Keratinocyte (primary cell): ENCODE measurements at regions not wholly inside any gene's neighbourhood (a gene's known extent, or its start where the extent isn't known, plus 50 kb on each side); places are given as distances from the start of the nearest gene placed in this dataset.
"Not testable (repeated sequence)": the region's sequence is repeated elsewhere in the genome, so short reads cannot be mapped to it uniquely, and the experiment has no call there.

Experiments used
- DNase-seq: peaks from one replicate; pipeline ENCODE4 v3.0.0-alpha.2; 2011; ENCODE audit warnings: low read depth, missing footprints, low spot score
- FAIRE-seq: peaks from 2 replicates; lab custom pipeline; 2011; peaks lifted over from hg19 to GRCh38; lab: Jason Lieb, UNC
- H2AFZ ChIP-seq: 2 replicates; pipeline ENCODE4 v1.6.0; 2012; ENCODE audit warnings: low read length, control low read depth, inconsistent platforms; ENCODE audit not compliant: control insufficient read depth
- H3K27ac ChIP-seq: 2 replicates; pipeline ENCODE4 v1.5.1; 2011; ENCODE audit warnings: low read length; ENCODE audit not compliant: control insufficient read depth, insufficient read depth
- H3K27me3 ChIP-seq: 3 replicates; pipeline ENCODE4 v1.6.0; 2011; ENCODE audit warnings: low read length; ENCODE audit not compliant: control insufficient read depth, insufficient read depth; ENCODE audit errors: extremely low read depth
- H3K36me3 ChIP-seq, 2 experiments: 2 replicates in 1 of 2; 3 replicates in 1 of 2; pipeline ENCODE4 v1.5.1; 2011; ENCODE audit warnings: low read length in 2 of 2, mild to moderate bottlenecking in 1 of 2; ENCODE audit not compliant: control insufficient read depth in 2 of 2, insufficient read depth in 2 of 2; ENCODE audit errors: extremely low read depth in 1 of 2
- H3K4me1 ChIP-seq: 3 replicates; pipeline ENCODE4 v1.5.1; 2011; ENCODE audit warnings: low read length; ENCODE audit not compliant: control insufficient read depth, insufficient read depth; ENCODE audit errors: extremely low read depth
- H3K4me2 ChIP-seq: 3 replicates; pipeline ENCODE4 v1.6.0; 2011; ENCODE audit warnings: low read depth, low read length; ENCODE audit not compliant: control insufficient read depth, insufficient read depth; ENCODE audit errors: extremely low read depth
- H3K4me3 ChIP-seq, 3 experiments: fragments of 200-600 bp in 1 of 3; sonication (generic) in 1 of 3; 2 replicates in 2 of 3; 3 replicates in 1 of 3; pipeline ENCODE4 v1.5.1; 2011 to 2016; ENCODE audit warnings: low read length in 3 of 3, mild to moderate bottlenecking in 3 of 3, control low read depth in 2 of 3, inconsistent platforms in 1 of 3, low read depth in 1 of 3, mixed read lengths in 1 of 3, mixed run types in 1 of 3, moderate library complexity in 1 of 3; ENCODE audit not compliant: control insufficient read depth in 2 of 3, insufficient read depth in 2 of 3; ENCODE audit errors: extremely low read depth in 1 of 3
- H3K79me2 ChIP-seq: 2 replicates; pipeline ENCODE4 v1.6.0; 2012; ENCODE audit warnings: low read length; ENCODE audit not compliant: control insufficient read depth, insufficient read depth
- H3K9ac ChIP-seq: 3 replicates; pipeline ENCODE4 v1.6.0; 2011; ENCODE audit warnings: low read length; ENCODE audit not compliant: control insufficient read depth, insufficient read depth; ENCODE audit errors: extremely low read depth
- H3K9me1 ChIP-seq: 3 replicates; pipeline ENCODE4 v1.6.0; 2011; ENCODE audit warnings: low read length; ENCODE audit not compliant: control insufficient read depth, insufficient read depth; ENCODE audit errors: extremely low read depth
- H3K9me3 ChIP-seq: 2 replicates; pipeline ENCODE4 v1.5.1; 2012; ENCODE audit warnings: low read depth, low read length; ENCODE audit not compliant: control insufficient read depth
- H4K20me1 ChIP-seq: 3 replicates; pipeline ENCODE4 v1.6.0; 2011; ENCODE audit warnings: low read length; ENCODE audit not compliant: control insufficient read depth, insufficient read depth; ENCODE audit errors: extremely low read depth
- EZH2 ChIP-seq: IDR thresholded peaks from one replicate; pipeline ENCODE4 v1.6.1; 2012; ENCODE audit warnings: inconsistent platforms, mild to moderate bottlenecking, low read length, moderate library complexity
- dilution Hi-C: fragments of 300-500 bp; cut with MboI; formaldehyde crosslinking; loops from one replicate; pipeline ENCODE4 v1.7.0; 2020; ENCODE audit warnings: low sequenced_read_pairs; ENCODE audit not compliant: extremely low pct_ligation_motif_present
- TF ChIP-seq, protein P1 (sequence below), 3 experiments: IDR thresholded peaks in 1 of 3; conservative IDR thresholded peaks in 1 of 3; optimal IDR thresholded peaks in 1 of 3; 2 replicates in 2 of 3; 3 replicates in 1 of 3; pipeline versions ENCODE3 to v1.5.1; 2011; ENCODE audit warnings: low read length in 3 of 3, mild to moderate bottlenecking in 3 of 3, moderate library complexity in 2 of 3, control low read depth in 1 of 3, inconsistent platforms in 1 of 3; ENCODE audit not compliant: insufficient read depth in 2 of 3; ENCODE audit errors: extremely low read depth in 1 of 3

DNA sequence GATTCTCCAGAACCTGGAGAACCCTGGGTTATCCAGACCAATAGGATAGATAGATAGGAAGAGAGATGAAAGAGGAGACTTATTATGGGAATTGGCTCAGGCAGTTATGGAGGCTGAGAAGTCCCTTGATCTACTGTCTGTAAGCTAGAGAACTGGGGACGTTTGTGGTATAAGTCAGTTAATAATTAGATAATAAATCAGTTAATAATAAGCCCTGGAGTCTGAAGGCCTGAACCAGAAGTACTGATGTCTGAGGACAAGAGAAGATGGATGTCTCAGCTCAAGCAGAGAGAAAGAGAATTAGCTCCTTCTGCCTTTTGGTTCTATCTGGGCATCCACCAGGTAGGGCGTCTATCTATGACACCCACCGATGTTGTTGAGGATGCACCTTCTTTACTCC, 72.9 kb upstream of the SLC22A23 start:
- H3K9me1 ChIP-seq: no peaks in the 10 kb centered on the region
- H3K4me3 ChIP-seq: no peak overlapping the region
- no peaks in the 10 kb centered on the region for H3K79me2 ChIP-seq
- no peak for DNase-seq
- H3K9me3 ChIP-seq: no peaks in the 10 kb centered on the region
- H3K27me3 ChIP-seq: no peaks in the 10 kb centered on the region
- dilution Hi-C loops: no loop called here
- H3K4me2 ChIP-seq: no peak overlapping the region
- H3K36me3 ChIP-seq: no peaks in the 10 kb centered on the region
- no peaks in the 10 kb centered on the region for H4K20me1 ChIP-seq
- H3K27ac ChIP-seq: no peak overlapping the region
- no peak for FAIRE-seq
- peaks cover 22% of the 10 kb centered on the region for H3K4me1 ChIP-seq
- TF ChIP-seq, protein P1, sequence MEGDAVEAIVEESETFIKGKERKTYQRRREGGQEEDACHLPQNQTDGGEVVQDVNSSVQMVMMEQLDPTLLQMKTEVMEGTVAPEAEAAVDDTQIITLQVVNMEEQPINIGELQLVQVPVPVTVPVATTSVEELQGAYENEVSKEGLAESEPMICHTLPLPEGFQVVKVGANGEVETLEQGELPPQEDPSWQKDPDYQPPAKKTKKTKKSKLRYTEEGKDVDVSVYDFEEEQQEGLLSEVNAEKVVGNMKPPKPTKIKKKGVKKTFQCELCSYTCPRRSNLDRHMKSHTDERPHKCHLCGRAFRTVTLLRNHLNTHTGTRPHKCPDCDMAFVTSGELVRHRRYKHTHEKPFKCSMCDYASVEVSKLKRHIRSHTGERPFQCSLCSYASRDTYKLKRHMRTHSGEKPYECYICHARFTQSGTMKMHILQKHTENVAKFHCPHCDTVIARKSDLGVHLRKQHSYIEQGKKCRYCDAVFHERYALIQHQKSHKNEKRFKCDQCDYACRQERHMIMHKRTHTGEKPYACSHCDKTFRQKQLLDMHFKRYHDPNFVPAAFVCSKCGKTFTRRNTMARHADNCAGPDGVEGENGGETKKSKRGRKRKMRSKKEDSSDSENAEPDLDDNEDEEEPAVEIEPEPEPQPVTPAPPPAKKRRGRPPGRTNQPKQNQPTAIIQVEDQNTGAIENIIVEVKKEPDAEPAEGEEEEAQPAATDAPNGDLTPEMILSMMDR (optimal IDR thresholded peaks at IDR 0.05 in 1 of 3, IDR thresholded peaks at IDR 0.05 in 1 of 3, conservative IDR thresholded peaks at IDR 0.05 in 1 of 3; ENCODE audit: extremely low read depth in 1 of 3, insufficient read depth in 2 of 3, low read length in 3 of 3): no peak
- no peak for TF ChIP-seq EZH2
- no peak overlapping the region for H3K9ac ChIP-seq
- H2AFZ ChIP-seq: no peak overlapping the region

DNA sequence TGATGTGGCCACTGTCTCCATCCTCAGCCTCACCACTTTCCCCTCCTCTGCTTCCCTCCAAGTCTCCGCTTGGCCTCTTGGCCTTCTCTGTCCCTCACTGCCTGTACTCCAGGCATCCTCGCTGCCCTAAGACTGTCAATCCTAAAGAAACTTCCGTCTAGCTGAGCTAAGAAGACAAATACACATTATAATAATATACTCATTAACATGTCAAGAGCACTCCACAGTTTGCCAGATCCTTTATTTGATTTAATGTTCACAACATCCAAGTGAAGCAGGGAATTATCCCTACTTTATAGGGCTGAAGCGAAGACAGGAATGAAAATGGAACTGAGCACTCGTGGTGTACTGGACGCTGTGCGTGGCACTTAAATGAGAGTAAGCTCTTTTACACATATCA, 72.4 kb upstream of the SLC22A23 start:
- no peak overlapping the region for H3K27ac ChIP-seq
- H3K4me3 ChIP-seq: no peak overlapping the region

DNA sequence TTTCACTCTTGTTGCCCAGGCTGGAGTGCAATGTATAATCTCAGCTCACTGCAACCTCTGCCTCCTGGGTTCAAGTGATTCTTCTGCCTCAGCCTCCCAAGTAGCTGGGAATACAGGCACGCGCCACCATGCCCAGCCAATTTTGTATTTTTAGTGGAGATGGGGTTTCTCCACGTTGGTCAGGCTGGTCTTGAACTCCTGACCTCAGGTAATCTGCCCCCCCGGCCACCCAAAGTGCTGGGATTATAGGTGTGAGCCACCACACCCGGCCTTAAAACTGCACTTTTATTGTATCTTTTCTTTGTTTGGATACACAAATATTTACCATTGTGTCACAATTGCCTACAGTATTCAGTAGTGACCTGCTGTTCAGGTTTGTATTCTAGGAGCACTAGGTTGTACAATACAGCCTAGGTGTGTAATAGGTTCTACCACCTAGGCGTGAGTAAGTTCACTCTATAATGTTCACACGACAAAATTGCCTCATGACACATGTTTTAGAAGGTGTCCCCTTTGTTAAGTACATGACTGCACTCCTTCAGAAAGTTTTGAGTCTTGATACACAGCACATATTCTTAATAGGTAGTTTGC, 71.3 kb upstream of the SLC22A23 start:
- H3K4me3 ChIP-seq, H3K27ac ChIP-seq, H4K20me1 ChIP-seq, DNase-seq, H3K4me2 ChIP-seq, H3K79me2 ChIP-seq, H3K9me1 ChIP-seq, H2AFZ ChIP-seq, FAIRE-seq, H3K9ac ChIP-seq, H3K9me3 ChIP-seq, H3K27me3 ChIP-seq, H3K36me3 ChIP-seq, dilution Hi-C loops: not testable (repeated sequence)
- peaks cover 25% of the 10 kb centered on the region for H3K4me1 ChIP-seq

More for the DNA sequence above, 72.4 kb upstream of the SLC22A23 start:
- Histone ChIP-seq H2AFZ (no peak overlapping the region), H3K79me2 (no peaks in the 10 kb centered on the region), H3K27me3 (no peaks in the 10 kb centered on the region), H4K20me1 (no peaks in the 10 kb centered on the region), H3K9me1 (no peaks in the 10 kb centered on the region), H3K36me3 (no peaks in the 10 kb centered on the region), H3K4me1 (peaks cover 22% of the 10 kb centered on the region), H3K4me2 (no peak overlapping the region), H3K9ac (no peak overlapping the region), H3K9me3 (no peaks in the 10 kb centered on the region)
- no peak for DNase-seq
- FAIRE-seq: no peak
- dilution Hi-C loops: no loop called here
- TF ChIP-seq, protein P1 (optimal IDR thresholded peaks at IDR 0.05 in 1 of 3, IDR thresholded peaks at IDR 0.05 in 1 of 3, conservative IDR thresholded peaks at IDR 0.05 in 1 of 3; ENCODE audit: extremely low read depth in 1 of 3, insufficient read depth in 2 of 3, low read length in 3 of 3): no peak
- TF ChIP-seq EZH2: no peak
